SIG-M5 (cell line): ENCODE measurements at regions not wholly inside any gene's neighbourhood (a gene's known extent, or its start where the extent isn't known, plus 50 kb on each side); places are given as distances from the start of the nearest gene placed in this dataset.
"Not testable (repeated sequence)": the region's sequence is repeated elsewhere in the genome, so short reads cannot be mapped to it uniquely, and the experiment has no call there.

ENCODE experiments used
- DNase-seq: peaks from one replicate; lab custom pipeline; 2025; lab: John Stamatoyannopoulos, UW

DNA sequence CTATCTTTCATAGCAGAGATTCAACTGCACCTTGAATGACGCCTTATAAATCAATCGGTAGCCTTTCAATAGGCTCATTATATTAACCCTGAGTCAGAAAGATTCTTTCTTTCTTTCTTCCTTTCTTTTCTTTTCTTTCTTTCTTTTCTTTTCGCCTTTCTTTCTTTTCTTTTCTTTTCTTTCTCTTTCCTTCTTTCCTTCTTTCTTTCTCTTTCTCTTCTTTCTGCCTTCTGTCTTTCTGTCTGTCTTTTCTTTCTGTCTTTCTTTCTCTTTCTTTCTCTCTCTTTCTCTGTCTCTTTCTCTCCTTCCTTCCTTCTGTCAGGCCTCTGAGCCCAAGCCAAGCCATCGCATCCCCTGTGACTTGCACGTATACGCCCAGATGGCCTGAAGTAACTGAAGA is 86.0 kb upstream of the CLINT1 start:
- no peak for DNase-seq

- DNase-seq, result no peak
Observed at GRCh38 chr5:157944077-157944633, 85.2 kb upstream of the CLINT1 start.

DNA sequence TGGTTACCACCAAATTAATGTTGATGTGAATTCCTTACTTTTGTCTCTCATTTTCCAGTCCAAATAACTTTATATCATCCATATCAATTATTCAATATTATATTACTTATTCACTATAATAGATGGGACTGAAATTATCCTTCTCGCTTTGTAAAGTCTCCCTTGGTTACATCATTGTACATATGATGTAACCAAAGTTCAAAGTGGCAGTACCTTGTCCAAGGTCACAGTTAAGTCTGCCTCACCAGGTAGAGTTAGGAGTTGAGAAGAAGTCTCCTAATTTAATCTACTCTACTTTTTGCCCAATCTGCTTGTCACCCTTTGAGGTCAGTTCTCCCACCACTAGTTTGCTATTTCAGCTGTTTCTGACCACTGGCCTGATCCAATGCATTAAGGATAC is 83.7 kb upstream of the CLINT1 start:
- no peak for DNase-seq

- no peak for DNase-seq
Observed at GRCh38 chr5:157941616-157942015, 82.7 kb upstream of the CLINT1 start.

GRCh38 chr5:157938101-157938500 is 79.2 kb upstream of the CLINT1 start:
- not testable (repeated sequence) for DNase-seq

DNA sequence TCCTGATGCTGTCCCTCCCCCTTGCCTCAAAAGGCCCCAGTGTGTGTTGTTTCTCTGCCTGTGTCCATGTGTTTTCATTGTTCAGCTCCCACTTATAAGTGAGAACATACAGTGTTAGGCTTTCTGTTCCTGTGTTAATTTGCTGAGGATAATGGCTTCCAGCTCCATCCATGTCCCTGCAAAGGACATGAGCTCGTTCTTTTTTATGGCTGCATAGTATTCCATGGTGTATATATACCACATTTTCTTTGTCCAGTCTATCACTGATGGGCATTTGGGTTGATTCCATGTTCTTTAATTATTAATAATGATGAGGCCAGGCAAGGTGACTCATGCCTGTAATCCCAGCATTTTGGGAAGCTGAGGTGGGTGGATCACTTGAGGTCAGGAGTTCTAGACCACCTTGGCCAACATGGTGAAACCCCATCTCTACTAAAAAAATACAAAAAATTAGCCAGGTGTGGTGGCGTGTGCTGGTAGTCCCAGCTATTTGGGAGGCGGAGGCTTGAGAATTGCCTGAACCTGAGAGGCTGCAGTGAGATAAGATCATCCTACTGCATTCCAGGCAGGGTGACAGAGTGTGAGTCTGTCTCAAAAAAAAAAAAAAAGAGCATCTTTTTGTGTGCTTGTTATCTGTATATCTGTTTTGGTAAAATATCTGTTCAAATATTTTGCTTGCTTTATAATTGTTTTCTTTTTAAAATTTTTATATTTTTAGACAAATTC is 78.0 kb upstream of the CLINT1 start:
- not testable (repeated sequence) for DNase-seq

- DNase-seq, result no peak
Observed at GRCh38 chr5:157934600-157934999, 75.7 kb upstream of the CLINT1 start.

DNA sequence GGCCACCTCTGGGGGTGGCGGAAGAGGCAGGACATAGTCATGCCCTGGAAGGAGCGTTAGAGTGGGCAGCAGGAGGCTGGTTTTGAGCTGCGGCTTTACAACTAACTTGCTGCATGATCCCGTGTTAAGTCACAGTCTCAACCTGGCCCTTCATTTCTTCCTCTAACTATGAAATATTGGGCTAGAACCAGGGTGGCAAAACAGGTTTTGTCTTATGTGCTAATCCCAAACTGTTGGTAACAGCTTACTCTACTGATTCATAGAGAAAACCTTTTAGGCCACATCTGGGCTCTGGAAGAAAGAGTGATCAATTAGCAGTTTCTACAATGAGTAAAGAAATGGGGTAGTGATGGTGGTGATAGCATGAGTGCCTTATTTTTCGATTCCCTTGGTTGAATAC is 74.1 kb upstream of the CLINT1 start:
- no peak for DNase-seq

DNA sequence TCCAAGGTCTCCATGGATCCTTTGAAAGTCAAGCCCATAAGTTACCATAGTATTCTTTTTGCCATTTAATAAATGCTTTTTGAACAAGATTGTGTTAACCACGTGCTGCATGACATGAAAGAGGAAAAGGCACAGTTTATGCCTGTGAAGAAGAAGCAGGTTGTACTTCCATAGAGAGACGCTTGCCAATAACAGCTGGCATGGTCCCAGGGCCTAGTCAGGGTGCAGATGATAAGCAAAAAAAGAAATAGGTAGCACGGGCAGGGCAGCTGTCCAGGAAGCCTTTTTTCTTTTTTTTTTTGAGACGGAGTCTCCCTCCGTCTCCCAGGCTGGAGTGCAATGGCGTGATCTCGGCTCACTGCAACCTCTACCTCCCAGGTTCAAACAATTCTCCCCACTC is 71.8 kb upstream of the CLINT1 start:
- DNase-seq, result no peak

GRCh38 chr5:157926977-157927376 is 68.0 kb upstream of the CLINT1 start:
- no peak for DNase-seq

- DNase-seq, result no peak
Observed at GRCh38 chr5:157925786-157926671, 67.1 kb upstream of the CLINT1 start.

- DNase-seq, result no peak
Observed at GRCh38 chr5:157924931-157925729, 66.2 kb upstream of the CLINT1 start.

- DNase-seq, result no peak
Observed at GRCh38 chr5:157924490-157924889, 65.5 kb upstream of the CLINT1 start.

DNA sequence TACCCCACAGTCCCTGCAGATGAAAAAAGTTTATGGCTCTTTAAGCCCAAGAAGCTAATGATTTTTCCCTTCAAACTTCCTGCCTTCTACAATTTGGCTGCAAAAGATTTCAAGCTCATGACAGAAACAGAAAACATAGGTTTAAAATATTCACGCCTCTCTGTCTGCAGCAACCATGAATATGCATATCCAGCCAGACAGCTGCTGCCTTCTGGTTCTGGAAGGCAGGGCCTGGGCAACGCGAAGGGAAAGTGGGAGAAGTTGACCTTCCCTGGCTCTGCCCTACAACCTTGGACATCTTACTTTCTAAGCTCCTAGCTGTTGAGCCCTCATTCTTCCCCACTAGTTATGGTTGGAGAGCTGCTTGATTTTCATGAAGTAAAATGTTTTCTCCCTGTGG is 64.8 kb upstream of the CLINT1 start:
- no peak for DNase-seq

DNA sequence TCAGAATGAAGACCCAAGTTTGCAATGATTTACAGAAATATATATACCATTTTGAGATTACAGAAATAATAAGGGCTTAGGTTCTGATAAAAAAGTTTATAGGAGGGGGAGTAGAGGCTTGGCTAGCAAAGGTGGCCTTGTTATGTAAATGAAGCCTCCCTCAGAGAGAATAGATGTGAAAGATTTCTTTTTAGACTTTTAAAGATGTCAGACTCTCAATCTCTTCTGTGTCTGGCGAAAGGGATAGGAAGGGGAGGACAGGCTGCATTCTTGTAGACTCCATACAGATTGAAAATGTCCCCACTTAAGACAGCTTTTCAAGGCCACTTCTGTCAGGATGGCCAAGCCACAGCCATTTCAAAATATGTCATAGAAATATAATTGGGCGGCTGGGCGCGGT is 63.1 kb upstream of the CLINT1 start:
- DNase-seq, result no peak

DNA sequence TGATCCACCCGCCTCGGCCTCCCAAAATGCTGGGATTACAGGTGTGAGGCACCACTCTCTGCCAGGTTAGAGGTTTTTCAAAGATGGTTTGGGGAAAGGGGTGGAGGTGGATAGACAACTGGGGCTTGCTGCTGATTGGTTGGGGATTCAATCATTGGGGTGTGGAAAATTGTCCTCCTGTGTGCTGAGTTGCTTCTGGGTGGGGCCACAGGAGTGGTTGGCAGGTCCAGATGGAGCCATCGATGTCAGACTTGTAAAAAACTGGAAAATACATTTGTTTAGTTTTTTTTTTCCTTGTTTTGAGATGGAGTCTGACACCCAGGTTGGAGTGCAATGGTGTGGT is 61.9 kb upstream of the CLINT1 start:
- no peak for DNase-seq

DNA sequence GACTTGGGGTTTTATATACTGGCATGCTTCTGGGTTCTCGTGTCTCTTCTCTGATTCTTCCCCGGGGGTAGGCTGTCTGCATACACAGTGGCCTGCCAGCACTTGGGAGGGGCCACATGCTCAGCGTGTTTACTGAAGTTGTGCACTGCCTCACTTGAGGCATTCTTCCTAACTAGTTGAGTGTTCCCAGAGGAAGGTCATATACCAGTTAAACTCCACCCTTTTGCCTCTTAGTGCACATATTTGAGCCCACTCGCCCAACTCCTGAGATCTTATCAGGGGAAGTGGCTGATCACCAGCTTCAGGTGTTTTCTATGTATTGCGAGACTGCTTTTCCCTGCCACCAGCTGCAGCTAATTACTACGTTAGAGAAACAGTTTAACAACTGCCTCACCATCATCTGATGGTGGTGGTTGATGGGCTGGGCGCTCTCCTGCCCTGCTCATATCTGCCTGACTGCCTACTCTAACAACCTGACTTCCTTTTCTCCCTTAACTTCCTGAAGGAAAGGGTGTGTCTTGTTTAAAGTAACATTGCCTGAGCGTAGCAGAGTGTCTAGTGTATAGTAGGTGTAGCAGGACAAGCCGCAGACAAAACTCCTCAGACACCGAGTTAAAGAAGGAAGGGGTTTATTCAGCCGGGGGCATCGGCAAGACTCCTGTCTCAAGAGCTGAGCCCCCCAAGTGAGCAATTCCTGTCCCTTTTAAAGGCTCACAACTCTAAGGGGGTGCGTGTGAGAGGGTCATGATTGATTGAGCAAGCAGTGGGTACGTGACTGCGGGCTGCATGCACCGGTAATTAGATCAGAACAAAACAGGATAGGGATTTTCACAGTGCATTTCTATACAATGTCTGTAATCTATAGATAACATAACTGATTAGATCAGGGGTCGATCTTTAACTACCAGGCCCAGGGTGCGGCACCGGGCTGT is 60.1 kb upstream of the CLINT1 start:
- no peak for DNase-seq

DNA sequence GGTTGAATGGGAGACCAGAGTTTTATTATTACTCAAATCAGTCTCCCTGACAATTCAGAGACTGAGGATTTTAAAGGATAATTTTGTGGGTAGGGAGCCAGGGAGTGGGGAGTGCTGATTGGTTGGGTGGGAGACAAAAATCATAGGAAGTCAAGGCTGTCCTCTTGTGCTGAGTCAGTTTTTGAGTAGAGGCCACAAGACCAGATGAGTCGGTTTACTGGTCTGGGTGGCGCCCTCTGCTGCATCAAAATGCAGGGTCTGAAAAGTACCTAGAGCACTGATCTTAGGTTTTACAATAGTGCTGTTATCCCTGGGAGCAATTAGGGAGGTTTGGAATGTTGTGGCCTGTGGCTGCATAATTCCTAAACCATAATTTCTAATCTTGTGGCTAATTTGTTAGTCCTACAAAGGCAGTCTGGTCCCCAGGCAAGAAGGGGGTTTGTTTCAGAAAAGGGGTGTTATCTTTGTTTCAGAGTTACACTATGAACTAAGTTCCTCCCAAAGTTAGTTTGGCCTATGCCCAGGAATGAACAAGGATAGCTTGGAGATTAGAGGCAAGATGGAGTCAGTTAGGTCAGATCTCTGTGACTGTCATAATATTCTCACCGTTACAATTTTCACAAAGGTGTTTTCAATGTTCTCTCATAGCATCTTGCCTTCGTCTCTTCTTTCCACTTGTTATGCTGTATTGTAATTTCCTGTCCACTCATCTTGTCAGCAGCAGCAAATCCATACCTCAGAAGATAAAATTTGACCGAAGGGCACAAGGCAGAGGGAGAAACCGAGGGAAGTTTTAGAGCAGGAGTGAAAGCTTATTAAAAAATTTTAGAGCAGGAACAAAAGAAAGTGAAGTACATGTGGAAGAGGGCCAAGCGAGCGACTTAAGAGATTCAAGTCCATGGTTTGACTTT is 59.2 kb upstream of the CLINT1 start:
- DNase-seq, result no peak

DNA sequence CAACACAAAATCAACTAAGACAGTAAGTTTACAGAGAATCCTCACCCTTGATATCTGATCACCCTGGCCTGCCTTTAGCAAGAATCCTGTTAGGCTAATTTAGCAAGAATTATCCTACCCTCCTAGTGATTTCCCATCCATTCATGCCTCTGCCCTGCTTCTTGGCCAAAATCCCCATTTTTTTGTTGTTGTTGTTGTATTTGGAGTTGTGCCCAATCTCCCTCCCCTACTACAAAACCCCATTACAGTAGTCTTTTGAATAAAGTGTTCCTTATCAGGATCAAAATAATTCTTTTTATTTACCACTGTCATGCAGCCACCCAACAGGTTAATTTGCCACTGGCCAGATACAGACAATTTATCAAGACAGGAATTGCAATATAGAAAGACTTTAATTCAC is 58.5 kb upstream of the CLINT1 start:
- no peak for DNase-seq

DNA sequence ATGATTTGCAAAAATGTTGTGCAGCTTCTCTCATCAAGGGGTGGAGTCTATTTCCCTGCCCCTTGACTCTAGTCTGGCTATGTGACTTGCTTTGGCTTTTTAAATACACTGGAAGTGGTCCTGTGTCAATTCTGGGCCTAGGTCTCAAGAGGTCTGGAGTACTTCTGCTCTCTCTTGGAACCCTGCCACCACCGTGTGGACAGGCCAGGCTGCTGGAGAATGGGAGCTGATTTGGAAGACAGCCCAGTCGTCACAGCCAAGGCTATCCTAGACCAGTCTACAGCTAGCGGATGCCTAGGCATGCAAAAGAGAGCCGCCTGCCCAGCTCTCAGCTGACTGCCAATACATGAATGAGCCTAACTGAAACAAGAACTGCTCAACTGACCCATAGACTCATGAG is 56.7 kb upstream of the CLINT1 start:
- no peak for DNase-seq
